ENCODE measurements at regions not wholly inside any gene's neighbourhood (a gene's known extent, or its start where the extent isn't known, plus 50 kb on each side); places are given as distances from the start of the nearest gene placed in this dataset.

GRCh38 chr5:144779368-144779767, 608.7 kb downstream of the KCTD16 start:
- TF ChIP-seq POLR2AphosphoS5 (IDR thresholded peaks at IDR 0.05; ENCODE audit: low read depth, low read length) (no peak), POLR2A (IDR thresholded peaks at IDR 0.05; ENCODE audit: low read depth, low read length) (no peak), TAF1 (IDR thresholded peaks at IDR 0.05; ENCODE audit: borderline replicate concordance, low read depth, low read length) (no peak)
